Prostate gland (tissue), 2 donors: ENCODE measurements at regions not wholly inside any gene's neighbourhood (a gene's known extent, or its start where the extent isn't known, plus 50 kb on each side); places are given as distances from the start of the nearest gene placed in this dataset.

Source experiments
- POLR2A ChIP-seq: fragments of 450-650 bp; IDR thresholded peaks from one replicate; pipeline ENCODE4 v1.6.1; 2016; ENCODE audit warnings: antibody characterized with exemption, mild to moderate bottlenecking
- TF ChIP-seq, protein P1 (sequence below), 4 experiments: fragments of 200-600 bp in 2 of 4; fragments of 450-650 bp in 2 of 4; sonication (generic) in 2 of 4; IDR thresholded peaks; 1 replicate in 3 of 4; 2 replicates in 1 of 4; pipeline ENCODE4 v1.5.1; 2016 to 2019; ENCODE audit warnings: antibody characterized with exemption in 4 of 4, mild to moderate bottlenecking in 2 of 4, moderate library complexity in 2 of 4

DNA sequence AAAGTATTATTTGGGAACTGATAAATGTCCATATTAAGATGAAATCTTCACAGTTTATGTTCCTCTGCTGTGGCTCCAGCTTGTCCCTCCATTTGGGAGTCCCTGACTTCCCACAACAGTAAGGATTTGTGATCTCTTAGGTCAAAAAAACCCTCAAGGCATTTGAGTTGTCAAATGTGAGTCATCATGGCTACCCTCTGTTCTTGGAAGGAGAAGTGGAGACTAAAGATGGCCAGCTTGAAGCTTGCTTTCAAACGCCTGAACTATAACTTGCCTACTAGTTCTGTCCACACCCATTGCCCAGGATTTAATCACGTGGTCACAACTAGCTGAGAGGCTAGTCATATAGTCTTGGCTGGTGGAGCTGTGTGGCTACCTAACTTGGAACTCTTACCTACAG, 107.8 kb downstream of the CCNG2 start:
- TF ChIP-seq POLR2A = no peak
- TF ChIP-seq, protein P1, sequence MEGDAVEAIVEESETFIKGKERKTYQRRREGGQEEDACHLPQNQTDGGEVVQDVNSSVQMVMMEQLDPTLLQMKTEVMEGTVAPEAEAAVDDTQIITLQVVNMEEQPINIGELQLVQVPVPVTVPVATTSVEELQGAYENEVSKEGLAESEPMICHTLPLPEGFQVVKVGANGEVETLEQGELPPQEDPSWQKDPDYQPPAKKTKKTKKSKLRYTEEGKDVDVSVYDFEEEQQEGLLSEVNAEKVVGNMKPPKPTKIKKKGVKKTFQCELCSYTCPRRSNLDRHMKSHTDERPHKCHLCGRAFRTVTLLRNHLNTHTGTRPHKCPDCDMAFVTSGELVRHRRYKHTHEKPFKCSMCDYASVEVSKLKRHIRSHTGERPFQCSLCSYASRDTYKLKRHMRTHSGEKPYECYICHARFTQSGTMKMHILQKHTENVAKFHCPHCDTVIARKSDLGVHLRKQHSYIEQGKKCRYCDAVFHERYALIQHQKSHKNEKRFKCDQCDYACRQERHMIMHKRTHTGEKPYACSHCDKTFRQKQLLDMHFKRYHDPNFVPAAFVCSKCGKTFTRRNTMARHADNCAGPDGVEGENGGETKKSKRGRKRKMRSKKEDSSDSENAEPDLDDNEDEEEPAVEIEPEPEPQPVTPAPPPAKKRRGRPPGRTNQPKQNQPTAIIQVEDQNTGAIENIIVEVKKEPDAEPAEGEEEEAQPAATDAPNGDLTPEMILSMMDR (IDR thresholded peaks at IDR 0.05) = no peak
